ENCODE measurements at regions not wholly inside any gene's neighbourhood (a gene's known extent, or its start where the extent isn't known, plus 50 kb on each side); places are given as distances from the start of the nearest gene placed in this dataset.

GRCh38 chr11:70595016-70595415, 196.7 kb downstream of the CTTN start:
- peak in 1 of 2 donors; percentile 41 for DNase-seq
- 78 to 82% (median 80%) methylated on average over 13 of the region's 13 CpGs for WGBS, 3 donors
- no peak for ATAC-seq
- intact Hi-C loops (cut with DNase I): no loop called here
- H3K4me1 ChIP-seq: peaks cover 13% of the 10 kb centered on the region
- H3K27ac ChIP-seq: no peak overlapping the region
- H3K36me3 ChIP-seq (ENCODE audit: insufficient read depth in 1 of 2, low read depth in 1 of 2): no peaks in the 10 kb centered on the region
- no peaks in the 10 kb centered on the region for H3K9me3 ChIP-seq
- no peak overlapping the region for H3K4me3 ChIP-seq
- no peak for TF ChIP-seq CTCF (IDR thresholded peaks at IDR 0.05)
- no peaks in the 10 kb centered on the region for H3K27me3 ChIP-seq (ENCODE audit: insufficient read depth in 3 of 3, low read length in 2 of 3)

GRCh38 chr11:70595452-70595851, 197.1 kb downstream of the CTTN start:
- Histone ChIP-seq H3K4me3 (no peak overlapping the region), H3K4me1 (peaks cover 13% of the 10 kb centered on the region), H3K36me3 (ENCODE audit: insufficient read depth in 1 of 2, low read depth in 1 of 2) (no peaks in the 10 kb centered on the region), H3K27me3 (ENCODE audit: insufficient read depth in 3 of 3, low read length in 2 of 3) (no peaks in the 10 kb centered on the region), H3K27ac (peak overlapping the region; percentile 25), H3K9me3 (no peaks in the 10 kb centered on the region)
- intact Hi-C loops (cut with DNase I): no loop called here
- TF ChIP-seq CTCF (IDR thresholded peaks at IDR 0.05): no peak
- ATAC-seq (peak; percentile 48 to 89 (median 86)), DNase-seq (no peak)
- WGBS, 3 donors: 17 to 27% (median 26%) methylated on average over 12 of the region's 12 CpGs

GRCh38 chr11:70596091-70596490, 197.8 kb downstream of the CTTN start:
- ATAC-seq: peak in 3 of 4 donors; percentile 75 to 87 (median 79)

GRCh38 chr11:70597006-70597555, 198.8 kb downstream of the CTTN start:
- H3K27me3 ChIP-seq (ENCODE audit: insufficient read depth in 3 of 3, low read length in 2 of 3): no peaks in the 10 kb centered on the region
- ATAC-seq (no peak), DNase-seq (no peak)
- no peak overlapping the region for H3K27ac ChIP-seq
- 93 to 96% (median 95%) methylated on average over 10 of the region's 10 CpGs for WGBS, 3 donors
- H3K4me1 ChIP-seq: peaks cover 13% of the 10 kb centered on the region
- intact Hi-C loops (cut with DNase I): no loop called here
- TF ChIP-seq CTCF (IDR thresholded peaks at IDR 0.05): no peak
- no peaks in the 10 kb centered on the region for H3K36me3 ChIP-seq (ENCODE audit: insufficient read depth in 1 of 2, low read depth in 1 of 2)
- H3K4me3 ChIP-seq: no peak overlapping the region
- no peaks in the 10 kb centered on the region for H3K9me3 ChIP-seq

More at GRCh38 chr11:70596091-70596490, 197.8 kb downstream of the CTTN start:
- no peaks in the 10 kb centered on the region for H3K27me3 ChIP-seq (ENCODE audit: insufficient read depth in 3 of 3, low read length in 2 of 3)
- peak overlapping the region; percentile 25 for H3K27ac ChIP-seq
- H3K9me3 ChIP-seq: no peaks in the 10 kb centered on the region
- H3K4me1 ChIP-seq: peaks cover 13% of the 10 kb centered on the region
- no peak overlapping the region for H3K4me3 ChIP-seq
- no peak for TF ChIP-seq CTCF (IDR thresholded peaks at IDR 0.05)
- no peak for DNase-seq
- intact Hi-C loops (cut with DNase I): no loop called here
- H3K36me3 ChIP-seq (ENCODE audit: insufficient read depth in 1 of 2, low read depth in 1 of 2): no peaks in the 10 kb centered on the region
- 37 to 51% (median 41%) methylated on average over 9 of the region's 9 CpGs for WGBS, 3 donors
